Nephron (organoid): ENCODE measurements at regions not wholly inside any gene's neighbourhood (a gene's known extent, or its start where the extent isn't known, plus 50 kb on each side); places are given as distances from the start of the nearest gene placed in this dataset.
"Not testable (repeated sequence)": the region's sequence is repeated elsewhere in the genome, so short reads cannot be mapped to it uniquely, and the experiment has no call there.

ENCODE experiments used
- H3K27ac Mint-ChIP-seq, 3 experiments: 2 replicates each; pipeline ENCODE4 v1.8.0; 2020; ENCODE audit warnings: mixed read lengths in 3 of 3, mild to moderate bottlenecking in 2 of 3, moderate library complexity in 1 of 3
- H3K27me3 Mint-ChIP-seq: 2 replicates; pipeline ENCODE4 v1.8.0; 2021; ENCODE audit warnings: low read depth, mild to moderate bottlenecking, moderate library complexity, mixed read lengths
- H3K36me3 Mint-ChIP-seq: 2 replicates; pipeline ENCODE4 v1.8.0; 2020; ENCODE audit warnings: low read depth, mixed read lengths
- H3K4me1 Mint-ChIP-seq: 2 replicates; pipeline ENCODE4 v1.8.0; 2020; ENCODE audit warnings: mixed read lengths
- H3K4me3 Mint-ChIP-seq, 3 experiments: 2 replicates each; pipeline ENCODE4 v1.8.0; 2020; ENCODE audit warnings: mild to moderate bottlenecking in 3 of 3, mixed read lengths in 3 of 3, moderate library complexity in 2 of 3
- H3K9me3 Mint-ChIP-seq: 2 replicates; pipeline ENCODE4 v1.8.0; 2020; ENCODE audit warnings: mixed read lengths
- TF ChIP-seq, protein P1 (sequence below), 3 experiments: fragments of 200-600 bp; sonication (generic); IDR thresholded peaks; one replicate each; pipeline ENCODE4 v1.5.0; 2021; ENCODE audit warnings: antibody characterized with exemption in 3 of 3; ENCODE audit not compliant: unreplicated experiment in 3 of 3

DNA sequence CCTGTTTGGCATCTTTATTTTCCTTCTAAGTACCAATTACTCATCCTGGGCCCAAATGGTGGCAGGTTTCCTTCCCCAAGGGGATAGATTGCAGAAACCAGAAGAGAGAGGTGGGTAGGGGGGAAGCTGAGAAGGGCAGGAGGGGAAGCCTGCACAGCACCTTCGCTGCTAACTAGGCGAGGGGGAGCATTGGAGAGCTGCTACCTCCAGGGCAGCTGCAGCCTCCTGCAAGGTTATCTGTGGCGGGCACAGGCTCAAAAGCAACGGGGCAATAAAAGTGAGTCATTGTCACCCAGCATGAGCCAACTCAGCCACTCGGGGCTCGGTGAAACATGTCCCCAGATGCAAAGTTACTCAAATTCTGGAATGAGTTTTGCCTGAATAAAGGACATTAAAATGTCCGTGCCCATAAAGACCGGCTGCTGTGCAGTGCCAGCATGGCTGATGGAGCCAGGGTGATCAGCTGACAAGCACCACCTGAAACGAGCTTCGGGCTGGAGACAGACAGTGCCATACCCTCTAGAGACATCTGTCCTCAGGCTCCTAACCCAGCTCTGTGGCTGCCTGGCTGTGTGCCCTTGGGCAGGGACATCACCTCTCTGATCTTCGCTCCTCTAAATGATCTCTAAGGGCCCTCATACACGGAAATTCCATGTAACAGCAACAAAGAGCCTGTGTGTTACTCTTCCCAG is 68.1 kb upstream of the GRIN2A start:
- Mint-ChIP-seq H3K27ac (no peak overlapping the region), H3K36me3 (no peaks in the 10 kb centered on the region), H3K27me3 (peaks cover 31% of the 10 kb centered on the region), H3K4me3 (no peak overlapping the region), H3K4me1 (peaks cover 9% of the 10 kb centered on the region), H3K9me3 (no peaks in the 10 kb centered on the region)
- TF ChIP-seq, protein P1, sequence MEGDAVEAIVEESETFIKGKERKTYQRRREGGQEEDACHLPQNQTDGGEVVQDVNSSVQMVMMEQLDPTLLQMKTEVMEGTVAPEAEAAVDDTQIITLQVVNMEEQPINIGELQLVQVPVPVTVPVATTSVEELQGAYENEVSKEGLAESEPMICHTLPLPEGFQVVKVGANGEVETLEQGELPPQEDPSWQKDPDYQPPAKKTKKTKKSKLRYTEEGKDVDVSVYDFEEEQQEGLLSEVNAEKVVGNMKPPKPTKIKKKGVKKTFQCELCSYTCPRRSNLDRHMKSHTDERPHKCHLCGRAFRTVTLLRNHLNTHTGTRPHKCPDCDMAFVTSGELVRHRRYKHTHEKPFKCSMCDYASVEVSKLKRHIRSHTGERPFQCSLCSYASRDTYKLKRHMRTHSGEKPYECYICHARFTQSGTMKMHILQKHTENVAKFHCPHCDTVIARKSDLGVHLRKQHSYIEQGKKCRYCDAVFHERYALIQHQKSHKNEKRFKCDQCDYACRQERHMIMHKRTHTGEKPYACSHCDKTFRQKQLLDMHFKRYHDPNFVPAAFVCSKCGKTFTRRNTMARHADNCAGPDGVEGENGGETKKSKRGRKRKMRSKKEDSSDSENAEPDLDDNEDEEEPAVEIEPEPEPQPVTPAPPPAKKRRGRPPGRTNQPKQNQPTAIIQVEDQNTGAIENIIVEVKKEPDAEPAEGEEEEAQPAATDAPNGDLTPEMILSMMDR (IDR thresholded peaks at IDR 0.05; ENCODE audit: unreplicated experiment in 3 of 3) = no peak

DNA sequence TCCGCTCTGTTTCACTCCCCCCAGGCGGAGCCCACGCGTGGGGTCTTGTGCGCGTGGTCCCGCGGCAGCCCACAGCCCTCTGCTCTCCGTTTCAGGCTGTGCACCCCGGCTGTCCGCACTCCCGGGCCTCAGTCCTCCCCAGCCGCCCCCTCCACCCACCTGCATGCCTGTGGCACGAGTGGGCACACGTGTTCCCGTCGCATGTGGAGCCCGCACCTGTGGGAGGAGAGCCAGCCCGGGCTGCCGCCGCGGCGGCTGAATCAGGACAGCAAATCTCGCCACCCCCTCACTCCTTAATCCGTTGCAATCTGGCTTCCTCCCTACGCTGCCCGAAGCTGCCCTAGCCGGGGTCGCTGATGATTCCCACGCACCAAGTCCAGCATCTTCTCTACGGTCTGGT is 69.9 kb upstream of the GRIN2A start:
- Mint-ChIP-seq H3K36me3 (no peaks in the 10 kb centered on the region), H3K4me1 (peaks cover 9% of the 10 kb centered on the region), H3K9me3 (no peaks in the 10 kb centered on the region), H3K4me3 (no peak overlapping the region), H3K27me3 (peaks cover 31% of the 10 kb centered on the region), H3K27ac (no peak overlapping the region)
- TF ChIP-seq, protein P1 (IDR thresholded peaks at IDR 0.05; ENCODE audit: unreplicated experiment in 3 of 3) = no peak

DNA sequence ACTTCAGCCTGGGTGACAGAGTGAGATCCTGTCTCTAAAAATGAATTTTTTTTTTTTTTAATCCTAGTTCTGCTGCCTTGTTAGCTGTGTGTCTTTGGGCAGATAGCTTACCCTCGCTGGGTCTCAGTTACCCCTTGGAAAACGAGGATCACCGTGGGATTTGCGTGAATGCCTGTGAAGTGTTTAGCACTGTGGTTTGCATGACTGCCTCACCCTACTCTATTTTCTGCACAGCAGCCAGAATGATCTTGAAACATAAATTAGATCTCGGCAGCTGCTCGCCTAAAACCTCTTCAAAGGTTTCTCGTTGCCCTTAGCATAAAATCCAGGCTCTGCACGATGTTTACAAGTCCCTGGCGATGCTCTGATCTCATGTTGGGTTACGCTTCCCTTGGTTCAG is 71.2 kb upstream of the GRIN2A start:
- H3K36me3 Mint-ChIP-seq = no peaks in the 10 kb centered on the region
- H3K9me3 Mint-ChIP-seq = no peaks in the 10 kb centered on the region
- TF ChIP-seq, protein P1 (IDR thresholded peaks at IDR 0.05; ENCODE audit: unreplicated experiment in 3 of 3) = no peak
- H3K4me3 Mint-ChIP-seq = no peak overlapping the region
- peaks cover 32% of the 10 kb centered on the region for H3K27me3 Mint-ChIP-seq
- H3K4me1 Mint-ChIP-seq = peaks cover 9% of the 10 kb centered on the region
- H3K27ac Mint-ChIP-seq = no peak overlapping the region

DNA sequence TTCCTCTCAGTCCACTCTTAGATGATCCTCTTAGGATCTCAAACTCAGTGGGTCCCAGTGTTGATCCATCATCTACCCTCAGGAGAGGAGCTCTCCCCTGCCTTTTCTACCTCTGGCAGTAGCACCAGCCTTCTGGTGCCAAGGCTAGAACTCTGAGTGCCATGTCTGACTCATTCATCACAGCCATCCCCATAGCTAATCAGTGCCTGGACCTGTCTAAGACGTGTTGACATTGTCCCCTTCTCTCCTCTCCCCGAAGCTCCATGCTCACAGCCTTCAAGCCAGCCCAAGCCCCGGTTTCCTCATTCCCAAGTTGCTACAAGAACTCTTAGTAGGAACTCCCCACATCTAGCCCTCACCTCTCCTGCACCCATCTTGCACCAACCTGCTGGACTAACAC is 73.5 kb upstream of the GRIN2A start:
- Mint-ChIP-seq H3K27ac (no peak overlapping the region), H3K36me3 (no peaks in the 10 kb centered on the region), H3K4me3 (no peak overlapping the region), H3K9me3 (no peaks in the 10 kb centered on the region), H3K27me3 (peaks cover 39% of the 10 kb centered on the region), H3K4me1 (peaks cover 9% of the 10 kb centered on the region)
- TF ChIP-seq, protein P1 (IDR thresholded peaks at IDR 0.05; ENCODE audit: unreplicated experiment in 3 of 3) = no peak

DNA sequence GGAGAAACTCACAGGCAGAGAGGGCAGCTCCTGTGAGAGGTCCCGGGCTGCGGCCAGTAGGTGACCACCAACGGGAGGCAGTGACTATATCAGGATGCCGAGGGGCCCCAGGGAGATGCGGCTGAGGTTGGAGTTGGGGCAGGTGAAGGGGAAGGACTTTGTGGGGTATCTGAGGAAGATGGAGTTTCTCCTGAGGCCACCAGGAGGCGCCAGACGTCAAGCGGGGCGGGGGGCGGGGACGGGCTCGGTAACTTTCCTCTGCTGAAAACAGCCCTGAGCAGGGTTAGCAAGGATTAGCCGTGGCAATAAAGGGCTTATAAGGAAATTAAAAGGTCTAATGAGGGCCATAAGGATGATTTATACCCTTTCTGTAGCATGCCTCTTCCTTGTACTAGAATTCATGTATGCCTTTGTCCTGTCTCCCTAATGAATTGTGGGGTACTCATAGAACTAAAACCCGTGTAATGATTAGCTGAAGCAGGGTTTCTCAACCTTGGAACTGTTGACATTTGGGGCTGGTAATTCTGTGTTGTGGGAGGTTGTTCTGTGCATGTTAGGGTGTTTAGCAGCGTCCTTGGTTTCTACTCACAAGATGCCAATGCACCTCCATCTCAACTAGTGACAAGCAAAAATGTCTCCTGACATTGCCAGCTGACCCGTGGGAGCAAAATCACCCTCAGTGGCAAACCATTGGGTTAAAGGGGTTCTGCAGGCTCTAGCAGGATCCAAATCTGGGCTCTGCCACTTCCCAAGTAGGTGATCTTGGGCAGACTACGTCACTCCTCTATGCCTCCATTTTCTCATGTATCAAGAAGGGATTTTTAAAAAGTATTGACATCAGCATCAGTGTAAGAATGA is 74.8 kb upstream of the GRIN2A start:
- no peaks in the 10 kb centered on the region for H3K36me3 Mint-ChIP-seq
- peaks cover 41% of the 10 kb centered on the region for H3K27me3 Mint-ChIP-seq
- H3K27ac Mint-ChIP-seq = peak overlapping the region in 1 of 3 experiments; percentile 48
- TF ChIP-seq, protein P1 (IDR thresholded peaks at IDR 0.05; ENCODE audit: unreplicated experiment in 3 of 3) = peak; percentile 46 to 70 (median 57)
- H3K4me1 Mint-ChIP-seq = peaks cover 13% of the 10 kb centered on the region
- no peaks in the 10 kb centered on the region for H3K9me3 Mint-ChIP-seq
- H3K4me3 Mint-ChIP-seq = peak overlapping the region in 2 of 3 experiments; percentile 19 to 36

DNA sequence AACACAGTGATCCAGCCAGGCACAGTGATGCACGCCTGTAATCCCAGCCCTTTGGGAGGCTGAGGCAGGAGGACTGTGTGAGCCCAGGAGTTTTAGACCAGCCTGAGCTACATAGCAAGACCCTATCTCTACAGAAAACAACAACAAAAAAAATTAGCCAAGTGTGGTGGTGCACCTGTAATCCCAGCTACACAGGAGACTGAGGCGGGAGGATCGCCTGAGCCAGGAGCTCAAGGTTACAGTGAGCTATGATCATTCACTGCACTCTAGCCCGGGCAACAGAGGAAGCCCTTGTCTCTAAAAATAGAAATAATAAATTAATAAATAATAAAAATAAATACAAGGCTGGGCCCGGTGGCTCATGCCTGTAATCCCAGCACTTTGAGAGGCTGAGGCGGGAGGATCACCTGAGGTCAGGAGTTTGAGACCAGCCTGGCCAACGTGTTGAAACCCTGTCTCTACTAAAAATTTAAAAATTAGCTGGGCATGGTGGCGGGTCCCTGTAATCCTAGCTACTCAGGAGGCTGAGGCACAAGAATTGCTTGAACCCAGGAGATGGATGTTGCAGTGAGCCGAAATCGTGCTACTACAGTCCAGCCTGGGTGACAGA is 75.5 kb upstream of the GRIN2A start:
- H3K4me1 Mint-ChIP-seq = peaks cover 13% of the 10 kb centered on the region
- not testable (repeated sequence) for H3K4me3 Mint-ChIP-seq, H3K27ac Mint-ChIP-seq, H3K9me3 Mint-ChIP-seq, H3K36me3 Mint-ChIP-seq
- peaks cover 41% of the 10 kb centered on the region for H3K27me3 Mint-ChIP-seq

DNA sequence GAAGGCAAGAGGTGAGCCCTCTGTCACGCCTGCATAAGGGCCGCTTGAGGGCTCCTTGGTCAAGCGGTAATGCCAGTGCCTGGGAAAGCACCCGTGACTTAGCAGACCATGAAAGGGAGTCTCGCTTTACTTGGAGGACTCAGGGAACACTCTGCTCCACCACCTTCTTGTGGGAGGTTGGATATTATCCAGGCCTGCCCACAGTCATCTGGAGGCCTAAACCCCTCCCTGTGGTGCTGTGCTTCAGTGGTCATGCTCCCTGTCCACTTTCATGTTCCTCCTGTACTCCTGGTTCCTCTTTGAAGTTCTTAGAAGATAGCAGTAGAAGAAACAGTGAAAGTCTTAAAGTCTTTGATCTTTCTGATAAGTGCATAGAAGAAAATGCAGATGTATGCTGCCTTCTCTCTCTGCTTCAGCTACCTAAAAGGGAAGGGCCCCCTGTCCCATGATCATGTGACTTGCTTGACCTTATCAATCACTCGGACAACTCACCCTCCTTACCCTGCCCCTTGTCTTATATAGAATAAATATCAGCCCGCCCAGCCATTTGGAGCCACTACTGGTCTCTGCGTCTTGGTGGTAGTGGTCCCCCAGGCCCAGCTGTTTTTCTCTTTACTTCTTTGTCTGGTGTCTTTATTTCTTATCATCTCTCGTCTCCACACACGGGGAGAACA is 76.8 kb upstream of the GRIN2A start:
- Mint-ChIP-seq H3K27ac (peak overlapping the region in 2 of 3 experiments; percentile 0 to 41), H3K27me3 (peaks cover 35% of the 10 kb centered on the region)
- H3K4me1 Mint-ChIP-seq, H3K9me3 Mint-ChIP-seq, H3K36me3 Mint-ChIP-seq, H3K4me3 Mint-ChIP-seq: not testable (repeated sequence)
